Islet precursor cell (in vitro differentiated cells): ENCODE measurements at regions not wholly inside any gene's neighbourhood (a gene's known extent, or its start where the extent isn't known, plus 50 kb on each side); places are given as distances from the start of the nearest gene placed in this dataset.
"Not testable (repeated sequence)": the region's sequence is repeated elsewhere in the genome, so short reads cannot be mapped to it uniquely, and the experiment has no call there.

ENCODE experiments used
- DNase-seq: peaks from one replicate; pipeline ENCODE4 v3.0.0-alpha.2; 2018

DNA sequence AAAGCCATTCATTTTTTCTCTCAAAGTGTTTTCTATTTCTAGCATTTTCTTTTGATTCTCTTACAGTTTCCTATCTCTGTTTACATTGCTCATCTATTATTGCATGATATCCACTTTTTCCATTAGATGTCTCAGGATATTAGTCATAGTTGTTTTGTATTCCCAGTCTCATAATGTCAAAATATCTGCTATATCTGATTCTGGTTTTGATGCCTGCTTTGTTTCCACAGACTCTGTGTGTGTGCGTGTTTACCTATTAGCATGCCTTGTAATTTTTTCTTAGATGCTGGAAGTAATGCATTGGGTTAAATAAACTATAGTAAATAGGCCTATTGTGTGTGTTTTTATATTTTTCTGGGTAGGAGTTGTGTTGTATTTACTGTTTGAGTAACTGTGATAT lies 1126.3 kb downstream of the SORCS1 start:
- DNase-seq, result no peak

GRCh38 chr10:106033065-106033464 lies 1131.4 kb downstream of the SORCS1 start:
- DNase-seq, result no peak

DNA sequence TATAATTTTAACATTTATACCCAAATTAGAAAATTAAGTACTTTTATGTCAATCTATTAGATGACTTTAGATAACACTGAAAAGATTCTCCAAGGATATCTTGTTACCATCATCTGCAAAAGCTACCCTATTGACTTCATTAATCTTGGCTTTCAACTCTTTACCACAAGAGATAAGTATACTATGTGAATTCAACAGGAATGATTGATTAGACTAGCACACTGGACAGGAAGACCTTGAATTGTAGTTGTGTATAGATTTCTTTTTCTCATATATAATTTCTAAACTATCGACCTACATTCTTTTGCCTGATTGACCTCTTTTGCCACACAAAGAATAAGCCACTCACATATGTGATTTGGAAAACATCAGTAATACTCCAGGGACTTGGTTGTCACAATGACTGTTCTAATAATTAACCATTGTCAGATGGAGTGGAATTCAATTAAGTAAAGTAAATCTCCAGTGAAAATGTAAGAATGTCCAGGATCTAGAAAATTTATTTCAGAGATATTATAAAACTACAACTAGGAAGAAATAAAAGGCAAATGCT lies 1132.0 kb downstream of the SORCS1 start:
- DNase-seq, result no peak

GRCh38 chr10:106027240-106027639 lies 1137.3 kb downstream of the SORCS1 start:
- no peak for DNase-seq

- DNase-seq, result no peak
Observed at GRCh38 chr10:106025208-106025811, 1139.2 kb downstream of the SORCS1 start.

- DNase-seq, result no peak
Observed at GRCh38 chr10:106023329-106023728, 1141.2 kb downstream of the SORCS1 start.

GRCh38 chr10:106019559-106019958 lies 1144.9 kb downstream of the SORCS1 start:
- DNase-seq, result not testable (repeated sequence)

GRCh38 chr10:106015369-106016199 lies 1148.9 kb downstream of the SORCS1 start:
- not testable (repeated sequence) for DNase-seq

- DNase-seq, result no peak
Observed at GRCh38 chr10:106011250-106011649, 1153.3 kb downstream of the SORCS1 start.

- no peak for DNase-seq
Observed at GRCh38 chr10:106000721-106001120, 1163.8 kb downstream of the SORCS1 start.

DNA sequence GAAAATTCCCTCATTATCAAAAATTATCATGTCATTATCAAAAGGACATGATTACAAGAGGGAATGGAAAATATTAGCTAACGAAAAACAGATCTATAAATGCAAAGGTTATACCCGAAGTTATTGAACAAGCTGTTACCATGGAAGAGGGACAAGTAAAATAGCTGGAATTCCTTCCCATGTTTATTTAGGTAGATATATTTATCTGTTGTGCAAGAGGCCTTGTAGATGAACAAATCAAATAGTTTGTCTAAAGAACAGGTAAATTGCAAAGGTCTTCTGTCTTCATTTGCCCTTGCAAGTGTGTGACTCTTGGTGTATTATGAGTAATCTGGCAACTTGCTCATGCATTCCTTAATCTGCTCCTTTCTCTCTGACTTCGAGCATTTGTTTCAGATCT lies 1170.9 kb downstream of the SORCS1 start:
- no peak for DNase-seq

DNA sequence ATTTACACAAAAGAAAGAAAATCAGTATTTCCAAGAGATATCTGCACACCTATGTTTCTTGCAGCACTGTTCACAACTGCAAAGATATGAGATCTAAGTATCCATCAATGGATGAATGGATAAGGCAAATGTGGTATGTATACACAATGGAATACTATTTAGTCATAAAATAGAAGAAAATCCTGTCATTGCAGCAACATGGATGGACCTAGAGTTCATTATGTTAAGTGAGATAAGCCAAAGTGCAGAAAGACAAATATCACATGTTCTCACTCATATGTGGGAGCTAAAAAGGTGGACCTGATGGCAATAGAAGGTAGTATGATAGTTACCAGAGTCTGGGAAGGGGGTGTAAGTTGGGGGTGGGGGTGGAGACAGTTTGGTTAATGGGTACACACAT lies 1171.6 kb downstream of the SORCS1 start:
- no peak for DNase-seq

DNA sequence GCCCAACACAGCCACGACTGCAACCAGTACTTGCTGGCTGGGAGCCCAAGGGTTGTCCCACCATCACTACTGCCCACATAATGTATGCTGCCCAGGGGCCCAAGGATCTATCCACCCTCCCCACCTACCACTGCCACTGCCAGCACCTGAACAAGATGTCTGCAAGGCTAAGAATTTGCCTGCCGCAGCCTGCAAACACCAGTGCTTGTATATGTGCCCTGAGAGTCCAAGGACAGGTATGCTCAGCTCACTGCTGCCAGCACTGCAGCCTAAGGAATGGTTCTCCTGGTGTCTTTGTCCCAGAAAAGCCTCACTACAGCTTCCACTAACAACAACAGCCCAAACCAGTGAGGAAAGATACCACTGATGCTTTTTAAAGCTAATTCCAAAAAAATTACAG lies 1174.0 kb downstream of the SORCS1 start:
- no peak for DNase-seq

GRCh38 chr10:105989995-105990394 lies 1174.5 kb downstream of the SORCS1 start:
- DNase-seq, result no peak

- no peak for DNase-seq
Observed at GRCh38 chr10:105988848-105989247, 1175.7 kb downstream of the SORCS1 start.

DNA sequence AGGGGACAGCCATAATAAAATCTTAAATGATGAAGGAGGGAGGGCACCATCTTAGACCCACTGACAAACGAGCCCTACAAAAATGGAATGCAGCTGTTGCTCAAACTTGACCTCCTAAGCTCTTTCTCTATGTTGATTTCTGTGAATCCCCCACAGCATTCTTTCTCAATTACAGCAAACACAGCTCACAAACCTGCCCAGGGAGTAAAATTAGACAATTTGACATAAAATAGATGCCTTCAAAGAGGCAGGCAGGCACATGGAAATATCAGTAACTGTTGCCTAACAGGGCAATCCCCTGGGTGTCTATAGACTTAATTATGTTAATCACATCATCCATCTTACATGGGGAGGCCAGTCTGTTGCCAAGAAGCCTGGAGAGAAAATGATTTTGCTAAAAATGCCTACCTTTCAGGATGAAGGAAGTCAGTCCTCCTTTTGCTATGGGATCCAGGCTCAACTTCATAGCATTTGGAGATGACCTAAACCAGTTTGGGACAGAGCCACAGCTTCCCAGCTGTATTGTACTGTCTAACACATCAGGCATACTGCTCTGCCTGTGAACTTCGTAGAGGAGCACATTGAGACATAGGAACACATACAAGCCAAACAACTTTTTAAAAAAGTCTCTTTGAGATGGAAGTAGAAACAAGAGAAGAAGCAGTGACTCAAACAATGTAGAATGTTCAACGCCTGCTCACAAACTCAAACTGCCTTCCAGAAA lies 1177.4 kb downstream of the SORCS1 start:
- no peak for DNase-seq

GRCh38 chr10:105986486-105986885 lies 1178.0 kb downstream of the SORCS1 start:
- no peak for DNase-seq

- DNase-seq, result no peak
Observed at GRCh38 chr10:105982735-105983134, 1181.8 kb downstream of the SORCS1 start.

GRCh38 chr10:105981679-105982078 lies 1182.8 kb downstream of the SORCS1 start:
- no peak for DNase-seq

DNA sequence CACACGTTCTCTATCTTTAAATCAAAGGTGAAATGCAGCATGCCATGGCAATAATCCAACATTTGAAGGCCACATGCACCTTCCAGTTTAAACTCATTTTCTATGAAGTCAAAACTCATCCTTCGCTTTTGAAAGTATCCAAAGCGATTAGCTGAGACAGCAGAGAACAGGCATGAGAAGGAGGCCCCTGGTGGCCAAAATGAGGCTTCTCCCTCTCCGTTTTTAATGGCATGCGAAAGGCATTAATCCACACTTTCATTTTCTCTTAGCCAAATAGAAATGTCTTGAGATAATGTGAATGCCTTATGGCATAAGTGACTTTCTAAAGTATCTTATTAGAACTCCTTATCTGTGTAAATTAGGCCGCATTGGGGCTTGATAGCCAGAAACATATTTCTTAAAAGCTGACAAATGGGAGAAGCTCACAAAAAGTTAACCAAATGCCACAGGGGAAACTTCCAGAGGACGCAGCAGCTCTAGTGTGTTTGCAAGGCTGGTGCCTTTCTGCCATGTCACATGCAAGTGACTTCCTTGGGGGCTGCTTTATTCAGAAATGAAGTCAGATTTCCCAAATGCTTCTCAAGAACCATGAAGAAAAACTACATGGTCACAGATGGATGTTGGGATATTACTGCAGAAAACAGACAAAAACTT lies 1189.6 kb downstream of the SORCS1 start:
- no peak for DNase-seq

DNA sequence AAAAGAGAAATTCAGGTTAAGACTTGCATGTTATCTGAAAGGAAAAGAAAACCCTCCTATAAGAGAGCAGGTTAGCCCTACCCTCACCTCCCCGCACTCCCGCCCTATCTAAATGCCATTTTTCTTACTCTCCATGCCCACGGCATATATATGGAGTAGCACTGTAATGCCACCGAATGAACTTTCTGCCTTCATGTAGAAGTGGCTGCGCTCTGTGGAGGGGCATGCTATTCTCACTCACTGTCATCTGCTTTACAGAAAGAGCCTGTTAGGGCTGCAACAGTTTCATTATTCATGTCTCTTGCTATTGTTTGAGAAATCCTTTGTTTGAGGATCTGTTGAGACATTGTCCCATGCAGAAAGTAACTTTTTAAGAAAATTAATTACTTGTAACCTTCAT lies 1190.6 kb downstream of the SORCS1 start:
- DNase-seq, result no peak

DNA sequence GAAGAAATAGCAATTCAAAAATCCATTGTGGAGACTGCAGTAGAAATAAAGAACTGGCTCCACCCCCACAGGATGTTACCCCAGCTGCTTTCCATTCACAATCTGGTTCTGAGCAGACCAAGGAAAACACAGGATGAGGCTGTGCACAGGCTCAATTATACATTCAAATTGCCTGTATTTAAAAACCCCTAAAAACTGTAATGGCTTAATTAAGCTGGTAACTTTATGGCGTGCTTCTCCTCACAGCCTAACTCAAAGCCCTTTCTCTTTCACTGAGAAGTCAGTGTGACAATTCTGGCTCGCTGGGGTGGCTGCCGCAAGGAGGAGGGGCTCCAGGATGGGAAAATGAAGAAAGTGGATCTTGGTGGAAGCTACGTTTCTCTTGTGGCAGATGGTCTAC lies 1191.1 kb downstream of the SORCS1 start:
- DNase-seq, result no peak

GRCh38 chr10:105971460-105971859 lies 1193.0 kb downstream of the SORCS1 start:
- no peak for DNase-seq
